Lung microvascular endothelial cell (primary cell): ENCODE measurements at regions not wholly inside any gene's neighbourhood (a gene's known extent, or its start where the extent isn't known, plus 50 kb on each side); places are given as distances from the start of the nearest gene placed in this dataset.
"Not testable (repeated sequence)": the region's sequence is repeated elsewhere in the genome, so short reads cannot be mapped to it uniquely, and the experiment has no call there.

Source experiments
- DNase-seq, 2 donors: peaks; one replicate each; pipeline versions ENCODE4 v3.0.0 to v3.0.0-alpha.2; 2010; ENCODE audit warnings: low read depth in 2 of 2

- no peak for DNase-seq
These were observed 168.5 kb downstream of the HSD17B3 start for GRCh38 chr9:96133321-96134021.

DNA sequence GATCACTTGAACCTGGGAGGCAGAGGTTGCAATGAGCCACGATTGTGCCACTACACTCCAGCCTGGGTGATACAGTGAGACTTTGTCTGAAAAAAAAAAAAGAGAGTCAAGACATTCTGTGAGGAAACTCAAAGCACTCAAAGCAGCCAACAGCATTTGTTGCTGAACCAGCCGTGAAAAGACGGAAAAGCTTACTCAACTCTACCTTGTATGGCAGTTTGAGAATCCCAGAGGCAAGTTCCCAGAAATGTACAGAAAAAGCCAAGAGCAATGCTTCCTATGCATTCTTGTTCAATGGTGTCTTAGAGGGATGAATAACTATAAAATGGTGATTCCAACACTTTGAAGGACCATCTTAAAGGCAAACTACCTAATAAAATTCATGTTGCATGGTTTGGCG lies 170.2 kb downstream of the HSD17B3 start:
- no peak for DNase-seq

- no peak for DNase-seq
These were observed 171.0 kb downstream of the HSD17B3 start for GRCh38 chr9:96130970-96131369.

DNA sequence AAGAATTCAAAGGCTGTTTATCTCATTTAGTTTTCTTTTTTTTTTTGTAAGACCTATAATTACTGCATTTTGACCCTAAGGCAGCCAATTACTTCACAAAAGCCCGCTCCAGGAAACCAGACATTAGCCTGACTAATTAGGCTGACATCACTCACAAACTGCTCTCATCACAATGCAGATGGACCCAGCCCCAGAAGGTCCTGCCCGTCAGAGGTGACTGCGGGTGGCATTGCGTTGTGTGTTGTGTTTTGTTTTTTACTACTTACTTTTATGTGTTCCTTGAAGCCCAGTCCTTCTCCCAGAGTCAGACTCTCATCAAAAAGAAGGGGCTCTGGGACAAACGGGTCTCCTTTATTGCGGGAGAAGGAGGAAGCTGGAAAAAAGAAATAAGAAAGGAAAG lies 172.2 kb downstream of the HSD17B3 start:
- DNase-seq = peak in 1 of 2 donors; percentile 9

DNA sequence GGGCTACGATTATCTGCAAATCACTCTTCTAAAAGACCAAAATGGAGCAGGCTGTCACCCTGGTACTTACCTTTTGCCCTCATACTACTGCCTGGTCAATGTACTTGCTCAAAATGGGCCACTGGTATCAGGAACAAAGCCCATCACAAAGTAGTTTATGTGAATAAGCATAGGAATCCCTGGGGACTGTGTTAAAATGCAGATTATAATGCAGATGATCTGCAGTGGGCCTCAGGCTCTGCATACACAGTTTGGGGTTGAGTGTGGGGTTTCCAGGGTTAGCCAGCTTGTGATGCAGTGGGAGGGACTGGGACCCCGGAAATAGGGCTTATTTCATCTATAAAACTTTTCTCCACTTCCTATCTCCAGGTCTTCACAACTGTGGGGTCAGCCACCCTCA lies 173.1 kb downstream of the HSD17B3 start:
- DNase-seq = no peak

DNA sequence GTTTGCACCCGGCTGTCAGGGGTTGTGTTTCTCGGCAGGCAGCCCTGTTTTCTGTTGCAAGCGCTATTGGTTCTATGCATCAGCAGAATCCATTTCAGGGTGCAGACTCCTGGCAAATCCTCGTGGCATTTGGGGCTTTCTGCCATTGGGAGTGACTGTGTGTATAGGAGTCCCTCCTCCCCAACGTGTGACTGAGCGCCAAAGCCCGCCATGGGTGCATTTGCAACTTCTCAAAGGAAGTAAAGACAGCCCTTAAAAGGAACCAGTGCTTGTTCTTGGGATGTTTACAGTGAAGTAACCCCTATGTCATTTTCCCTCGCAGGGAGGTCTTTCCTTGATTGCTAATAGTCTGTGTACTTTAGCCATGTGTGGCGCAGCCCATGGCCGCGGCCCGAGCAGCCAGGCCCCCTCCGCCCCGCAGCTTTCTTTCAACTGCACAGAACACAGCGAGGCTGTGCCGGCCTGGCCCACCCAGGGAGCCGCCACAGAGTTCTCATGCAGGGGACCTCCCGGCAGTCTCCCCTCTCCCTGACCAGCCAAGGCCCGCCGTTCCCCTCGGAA lies 175.6 kb downstream of the HSD17B3 start:
- DNase-seq = no peak

GRCh38 chr9:96125624-96126023 lies 176.4 kb downstream of the HSD17B3 start:
- DNase-seq = no peak

DNA sequence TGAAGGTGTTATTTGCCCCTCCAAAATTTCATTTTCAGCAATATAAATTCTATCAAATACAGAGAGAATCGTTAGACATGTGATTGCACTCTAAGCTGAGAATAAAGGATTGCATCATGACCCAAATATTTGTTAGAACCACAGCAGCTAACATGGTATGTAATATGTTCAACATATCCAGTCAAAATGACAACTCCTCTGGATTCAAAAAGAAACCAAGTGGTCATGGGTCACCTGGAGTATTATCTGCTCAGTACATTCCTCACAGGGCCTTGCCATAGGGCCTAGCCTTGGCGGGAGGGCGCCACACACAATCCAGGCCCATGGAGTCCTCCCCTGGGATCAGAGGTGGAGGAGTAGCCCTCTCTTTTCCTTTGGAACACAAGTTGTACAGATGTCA lies 179.2 kb downstream of the HSD17B3 start:
- no peak for DNase-seq

DNA sequence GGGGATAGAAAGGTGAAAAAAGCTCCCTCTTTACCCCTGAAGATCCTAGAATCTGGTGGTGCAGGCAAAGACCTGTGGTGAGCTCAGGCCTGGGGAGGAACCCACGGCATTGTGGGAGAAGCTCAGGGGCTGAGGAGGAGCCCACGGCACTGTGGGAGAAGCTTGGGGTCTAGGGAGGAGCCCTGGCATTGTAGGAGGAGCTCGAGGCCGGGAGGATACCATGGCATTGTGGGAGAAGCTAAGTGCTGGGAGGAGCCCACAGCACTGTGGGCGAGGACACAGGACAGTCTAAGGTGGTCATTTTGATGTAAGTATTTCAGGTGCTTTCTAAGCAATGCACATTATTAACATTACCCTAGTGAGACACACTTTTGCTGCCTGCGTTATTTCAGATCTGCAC lies 179.7 kb downstream of the HSD17B3 start:
- DNase-seq = no peak

GRCh38 chr9:96121136-96121535 lies 180.8 kb downstream of the HSD17B3 start:
- DNase-seq = no peak

- DNase-seq = no peak
These were observed 184.4 kb downstream of the HSD17B3 start for GRCh38 chr9:96117398-96118080.

DNA sequence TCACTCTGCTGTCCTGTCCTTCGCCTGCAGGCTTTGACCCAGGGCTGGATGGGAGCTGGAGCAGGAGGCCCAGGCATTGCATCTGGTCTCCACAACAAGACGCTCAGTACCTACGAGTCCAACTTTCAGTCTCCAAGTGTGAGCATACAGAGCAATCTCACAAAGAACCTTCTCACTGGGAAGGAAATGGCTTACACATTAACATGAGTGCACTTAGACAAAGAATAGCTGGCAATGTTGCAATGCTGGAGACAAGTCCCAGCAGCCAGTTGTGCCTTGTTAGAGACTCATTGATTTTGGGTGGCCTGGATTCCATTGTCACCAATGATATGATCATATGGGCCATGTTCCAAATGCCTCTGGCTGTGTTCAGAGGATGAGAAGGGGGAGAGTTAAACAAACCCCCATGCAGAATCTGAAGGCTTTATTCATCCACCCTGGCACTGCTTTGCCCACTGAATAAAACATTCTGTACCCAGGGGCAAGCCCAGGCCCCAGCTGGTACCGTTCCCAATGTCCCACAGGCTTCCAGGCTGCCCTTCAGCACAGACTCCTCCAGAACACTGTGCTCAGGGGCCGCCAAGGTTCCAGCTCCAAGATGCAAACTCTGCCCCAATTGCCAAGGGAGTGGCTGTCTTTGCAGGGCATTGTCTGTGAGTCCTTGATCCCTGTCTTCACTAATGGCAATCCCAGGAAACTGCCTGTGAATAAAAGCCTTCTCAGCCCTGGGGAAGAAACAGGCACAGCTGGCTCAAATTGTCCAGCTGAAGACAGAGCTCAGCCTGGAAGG lies 185.5 kb downstream of the HSD17B3 start:
- no peak for DNase-seq

DNA sequence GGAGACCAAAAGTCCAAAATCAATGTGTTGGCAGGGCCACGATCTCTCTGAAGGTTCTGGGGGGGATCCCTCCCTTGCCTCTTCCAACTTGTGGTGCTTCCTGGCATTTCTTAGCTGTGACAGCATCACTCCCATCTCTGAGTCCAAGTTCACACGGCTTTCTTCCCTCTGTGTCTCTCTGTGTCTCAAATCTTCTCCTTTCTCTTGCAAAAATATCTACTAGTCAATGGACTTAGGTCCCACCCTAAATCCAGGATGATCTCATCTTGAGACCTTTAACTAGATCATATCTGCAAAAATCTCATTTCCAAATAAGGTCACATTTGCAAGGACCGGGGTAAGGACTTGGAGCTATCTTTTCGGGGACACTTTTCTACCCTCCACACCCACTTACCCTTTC lies 186.1 kb downstream of the HSD17B3 start:
- DNase-seq = no peak

DNA sequence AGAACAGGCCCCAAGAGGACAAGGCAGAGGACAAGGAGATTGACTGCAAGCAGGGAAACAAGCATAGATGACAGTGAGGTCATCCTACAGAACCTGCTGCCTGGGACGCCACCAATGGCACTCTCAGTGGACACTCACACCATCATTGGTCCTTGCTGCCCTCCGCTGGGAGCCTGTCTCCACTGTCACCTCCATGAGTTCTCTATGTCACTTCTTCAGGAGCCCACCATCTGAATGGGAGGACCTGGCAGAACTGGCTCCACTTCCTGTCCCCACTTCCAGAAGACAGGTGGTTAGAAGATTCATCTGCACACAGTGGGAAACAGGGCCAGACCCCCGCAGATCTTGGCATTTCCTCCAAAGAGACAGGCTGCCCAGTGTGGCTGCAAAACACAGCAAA lies 188.9 kb downstream of the HSD17B3 start:
- no peak for DNase-seq

GRCh38 chr9:96109680-96110351 lies 192.2 kb downstream of the HSD17B3 start:
- DNase-seq = peak in 1 of 2 donors; percentile 52

DNA sequence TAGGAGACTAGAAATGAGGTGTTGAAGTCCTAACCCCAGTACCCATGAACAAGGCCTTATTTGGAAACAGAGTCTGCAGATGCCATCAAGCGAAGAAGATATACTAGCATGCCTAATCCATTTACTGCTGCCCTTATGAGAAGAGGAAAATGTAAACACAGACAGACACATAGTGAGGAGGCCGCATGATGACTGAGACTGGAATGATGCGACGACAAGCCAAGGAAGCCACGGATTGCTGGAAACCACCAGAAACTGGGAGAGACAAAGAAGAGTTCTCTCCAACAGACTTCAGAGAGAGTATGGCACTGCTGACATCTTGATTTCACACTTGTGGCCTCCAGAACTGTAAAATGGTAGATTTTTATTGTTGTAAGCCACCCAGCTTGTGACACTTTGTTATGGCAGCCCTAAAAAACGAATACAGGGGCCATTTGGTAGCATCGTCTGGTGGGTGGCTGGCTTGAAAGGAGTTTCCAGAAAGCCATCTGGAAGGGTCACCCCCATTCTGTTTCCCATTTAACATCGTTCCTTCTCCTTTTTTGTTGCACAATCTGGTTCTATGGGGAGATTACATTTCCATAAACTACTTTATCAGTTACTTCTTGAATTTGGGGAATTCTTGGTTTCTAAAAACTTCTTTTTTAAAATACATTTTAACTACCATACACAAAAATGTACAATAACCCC lies 193.1 kb downstream of the HSD17B3 start:
- no peak for DNase-seq

- DNase-seq = no peak
These were observed 194.5 kb downstream of the HSD17B3 start for GRCh38 chr9:96107436-96107835.

DNA sequence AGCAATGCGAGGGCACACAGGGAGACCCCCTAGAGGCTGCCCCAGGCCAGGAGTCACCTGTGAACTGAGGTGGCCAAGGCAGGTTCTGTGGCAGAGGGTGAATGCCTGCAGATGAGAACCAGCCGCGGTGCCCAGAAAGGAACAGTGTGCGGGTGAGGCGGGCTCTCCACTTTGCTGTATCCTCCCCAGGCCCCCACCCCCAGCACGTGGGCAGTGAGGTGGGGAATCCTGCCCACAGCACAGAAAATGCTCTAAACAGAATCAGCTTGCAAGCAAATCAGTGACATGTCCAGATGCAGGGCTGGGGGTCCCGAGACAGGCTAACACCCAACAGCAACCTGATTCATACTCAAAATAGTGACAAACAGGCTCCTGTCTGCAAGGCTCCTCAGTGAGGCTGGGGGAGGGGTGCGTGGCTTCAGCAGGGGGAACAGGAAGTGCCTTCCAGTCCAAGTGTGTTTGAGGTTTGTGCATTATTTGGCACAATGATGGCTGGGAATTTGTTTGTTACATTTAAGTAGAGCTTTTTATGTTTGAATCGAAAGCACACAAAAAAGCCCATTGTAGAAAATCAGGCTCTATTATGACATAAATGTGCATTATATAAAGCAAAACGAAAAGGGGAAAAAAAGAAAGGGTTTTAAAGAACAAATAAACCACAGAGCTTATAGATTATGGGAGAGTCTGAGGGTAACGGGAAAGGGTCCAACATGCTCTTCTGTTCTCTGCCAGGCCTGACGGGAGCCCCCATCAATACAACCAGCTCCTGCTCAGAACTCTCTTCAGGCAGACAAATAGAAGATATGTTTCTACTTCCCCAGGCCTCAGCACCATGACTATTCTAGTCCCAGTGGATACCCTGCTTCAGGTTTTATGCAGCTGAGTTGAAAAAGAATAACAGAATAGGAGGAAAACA lies 201.3 kb downstream of the HSD17B3 start:
- no peak for DNase-seq

- not testable (repeated sequence) for DNase-seq
These were observed 211.3 kb downstream of the HSD17B3 start for GRCh38 chr9:96090630-96091029.
